ENCODE measurements at regions not wholly inside any gene's neighbourhood (a gene's known extent, or its start where the extent isn't known, plus 50 kb on each side); places are given as distances from the start of the nearest gene placed in this dataset.

- TF ChIP-seq, protein P1, sequence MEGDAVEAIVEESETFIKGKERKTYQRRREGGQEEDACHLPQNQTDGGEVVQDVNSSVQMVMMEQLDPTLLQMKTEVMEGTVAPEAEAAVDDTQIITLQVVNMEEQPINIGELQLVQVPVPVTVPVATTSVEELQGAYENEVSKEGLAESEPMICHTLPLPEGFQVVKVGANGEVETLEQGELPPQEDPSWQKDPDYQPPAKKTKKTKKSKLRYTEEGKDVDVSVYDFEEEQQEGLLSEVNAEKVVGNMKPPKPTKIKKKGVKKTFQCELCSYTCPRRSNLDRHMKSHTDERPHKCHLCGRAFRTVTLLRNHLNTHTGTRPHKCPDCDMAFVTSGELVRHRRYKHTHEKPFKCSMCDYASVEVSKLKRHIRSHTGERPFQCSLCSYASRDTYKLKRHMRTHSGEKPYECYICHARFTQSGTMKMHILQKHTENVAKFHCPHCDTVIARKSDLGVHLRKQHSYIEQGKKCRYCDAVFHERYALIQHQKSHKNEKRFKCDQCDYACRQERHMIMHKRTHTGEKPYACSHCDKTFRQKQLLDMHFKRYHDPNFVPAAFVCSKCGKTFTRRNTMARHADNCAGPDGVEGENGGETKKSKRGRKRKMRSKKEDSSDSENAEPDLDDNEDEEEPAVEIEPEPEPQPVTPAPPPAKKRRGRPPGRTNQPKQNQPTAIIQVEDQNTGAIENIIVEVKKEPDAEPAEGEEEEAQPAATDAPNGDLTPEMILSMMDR (IDR thresholded peaks at IDR 0.05): no peak
- TF ChIP-seq EZH2phosphoT487 (IDR thresholded peaks at IDR 0.05): no peak
These were observed 784.9 kb upstream of the LUZP2 start for GRCh38 chr11:23711981-23712380.

Data from neural progenitor cell (in vitro differentiated cells).